ENCODE measurements at regions not wholly inside any gene's neighbourhood (a gene's known extent, or its start where the extent isn't known, plus 50 kb on each side); places are given as distances from the start of the nearest gene placed in this dataset.

DNA sequence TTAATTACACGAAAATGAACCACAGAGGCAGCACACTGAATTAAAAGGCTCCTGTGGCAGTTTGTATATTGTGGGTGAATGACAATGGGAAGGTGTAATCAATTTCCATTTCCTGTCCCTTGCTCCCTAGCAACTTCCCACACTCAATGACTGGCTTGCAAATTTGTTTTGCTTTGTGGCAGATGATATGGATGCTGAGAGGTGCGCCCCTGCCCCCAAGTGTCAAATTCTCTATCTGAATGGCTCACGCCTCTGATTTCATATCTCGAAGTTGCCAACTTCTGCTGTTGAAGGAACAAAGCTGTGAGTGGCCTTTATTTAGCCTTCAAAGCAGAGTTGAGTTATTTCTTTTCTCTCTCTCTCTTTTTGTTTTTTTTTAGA is 86.0 kb downstream of the FOXD2 start:
- H3K9me3 Mint-ChIP-seq = peaks cover 3% of the 10 kb centered on the region
- H3K4me3 Mint-ChIP-seq = no peak overlapping the region
- H3K36me3 Mint-ChIP-seq = no peaks in the 10 kb centered on the region
- no peak for DNase-seq (ENCODE audit: extremely low spot score, unreplicated experiment)
- H3K27ac Mint-ChIP-seq = no peak overlapping the region
- H3K27me3 Mint-ChIP-seq = peaks cover 53% of the 10 kb centered on the region
- peaks cover 18% of the 10 kb centered on the region for H3K4me1 Mint-ChIP-seq (ENCODE audit: unreplicated experiment)
- TF ChIP-seq, protein P1, sequence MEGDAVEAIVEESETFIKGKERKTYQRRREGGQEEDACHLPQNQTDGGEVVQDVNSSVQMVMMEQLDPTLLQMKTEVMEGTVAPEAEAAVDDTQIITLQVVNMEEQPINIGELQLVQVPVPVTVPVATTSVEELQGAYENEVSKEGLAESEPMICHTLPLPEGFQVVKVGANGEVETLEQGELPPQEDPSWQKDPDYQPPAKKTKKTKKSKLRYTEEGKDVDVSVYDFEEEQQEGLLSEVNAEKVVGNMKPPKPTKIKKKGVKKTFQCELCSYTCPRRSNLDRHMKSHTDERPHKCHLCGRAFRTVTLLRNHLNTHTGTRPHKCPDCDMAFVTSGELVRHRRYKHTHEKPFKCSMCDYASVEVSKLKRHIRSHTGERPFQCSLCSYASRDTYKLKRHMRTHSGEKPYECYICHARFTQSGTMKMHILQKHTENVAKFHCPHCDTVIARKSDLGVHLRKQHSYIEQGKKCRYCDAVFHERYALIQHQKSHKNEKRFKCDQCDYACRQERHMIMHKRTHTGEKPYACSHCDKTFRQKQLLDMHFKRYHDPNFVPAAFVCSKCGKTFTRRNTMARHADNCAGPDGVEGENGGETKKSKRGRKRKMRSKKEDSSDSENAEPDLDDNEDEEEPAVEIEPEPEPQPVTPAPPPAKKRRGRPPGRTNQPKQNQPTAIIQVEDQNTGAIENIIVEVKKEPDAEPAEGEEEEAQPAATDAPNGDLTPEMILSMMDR (conservative IDR thresholded peaks at IDR 0.05) = no peak

DNA sequence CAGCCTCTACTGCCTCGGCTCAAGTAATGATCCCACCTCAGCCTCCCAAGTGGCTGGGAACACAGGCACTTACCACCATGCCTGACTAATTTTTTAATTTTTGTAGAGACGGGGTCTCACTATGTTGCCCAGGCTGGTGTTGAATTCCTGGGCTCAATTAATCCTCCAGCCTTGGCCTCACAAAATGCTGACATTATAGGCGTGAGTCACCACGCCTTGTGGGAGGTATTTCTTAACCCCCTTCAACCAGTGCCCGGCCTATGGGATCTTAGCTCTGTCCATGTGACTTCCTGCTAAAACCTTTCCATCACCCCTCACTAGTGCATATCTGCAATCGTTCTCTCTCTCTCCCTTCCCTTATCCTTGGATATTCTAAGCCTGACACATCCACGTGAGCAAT is 86.4 kb downstream of the FOXD2 start:
- Mint-ChIP-seq H3K36me3 (no peaks in the 10 kb centered on the region), H3K27me3 (peaks cover 51% of the 10 kb centered on the region), H3K4me1 (ENCODE audit: unreplicated experiment) (peaks cover 18% of the 10 kb centered on the region), H3K9me3 (peaks cover 3% of the 10 kb centered on the region), H3K4me3 (no peak overlapping the region), H3K27ac (no peak overlapping the region)
- TF ChIP-seq, protein P1 (conservative IDR thresholded peaks at IDR 0.05) = no peak
- DNase-seq (ENCODE audit: extremely low spot score, unreplicated experiment) = no peak

DNA sequence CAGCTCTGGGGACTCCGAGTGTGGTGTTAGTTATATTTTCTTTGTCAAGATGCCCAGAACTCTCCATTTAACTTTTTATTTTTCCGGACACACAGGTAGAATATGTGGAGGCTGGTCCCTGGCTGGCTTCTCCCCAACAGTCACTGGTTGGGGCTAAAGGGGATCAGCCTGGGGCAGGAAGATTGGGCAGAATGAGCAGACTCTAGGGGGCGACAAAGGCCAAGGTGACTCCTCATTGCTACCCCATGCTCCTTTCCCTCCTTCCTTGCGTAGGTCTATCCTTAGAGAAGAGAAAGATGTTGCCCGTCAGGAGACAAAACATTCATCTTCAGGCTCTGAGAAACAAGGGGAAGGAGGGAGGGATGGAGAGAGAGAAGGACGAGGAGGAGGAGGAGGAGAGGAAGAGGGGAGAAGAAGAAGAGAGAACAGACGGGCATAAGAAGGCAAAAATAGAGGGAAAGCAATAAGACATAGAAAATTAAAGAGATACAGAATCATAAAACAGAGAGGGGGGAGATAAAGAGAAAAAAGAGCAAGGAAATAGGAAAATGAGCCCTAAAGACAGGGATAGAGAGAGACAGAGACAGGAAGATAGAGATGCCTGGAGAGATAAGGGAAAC is 89.9 kb downstream of the FOXD2 start:
- Mint-ChIP-seq H3K9me3 (peaks cover 3% of the 10 kb centered on the region), H3K4me1 (ENCODE audit: unreplicated experiment) (peaks cover 21% of the 10 kb centered on the region), H3K27me3 (peaks cover 62% of the 10 kb centered on the region), H3K36me3 (no peaks in the 10 kb centered on the region), H3K27ac (no peak overlapping the region), H3K4me3 (no peak overlapping the region)
- TF ChIP-seq, protein P1 (conservative IDR thresholded peaks at IDR 0.05) = peak; percentile 55
- no peak for DNase-seq (ENCODE audit: extremely low spot score, unreplicated experiment)

- H3K27me3 Mint-ChIP-seq = peaks cover 60% of the 10 kb centered on the region
- H3K27ac Mint-ChIP-seq = no peak overlapping the region
Measured at GRCh38 chr1:47529520-47530098, 91.8 kb downstream of the FOXD2 start.

DNA sequence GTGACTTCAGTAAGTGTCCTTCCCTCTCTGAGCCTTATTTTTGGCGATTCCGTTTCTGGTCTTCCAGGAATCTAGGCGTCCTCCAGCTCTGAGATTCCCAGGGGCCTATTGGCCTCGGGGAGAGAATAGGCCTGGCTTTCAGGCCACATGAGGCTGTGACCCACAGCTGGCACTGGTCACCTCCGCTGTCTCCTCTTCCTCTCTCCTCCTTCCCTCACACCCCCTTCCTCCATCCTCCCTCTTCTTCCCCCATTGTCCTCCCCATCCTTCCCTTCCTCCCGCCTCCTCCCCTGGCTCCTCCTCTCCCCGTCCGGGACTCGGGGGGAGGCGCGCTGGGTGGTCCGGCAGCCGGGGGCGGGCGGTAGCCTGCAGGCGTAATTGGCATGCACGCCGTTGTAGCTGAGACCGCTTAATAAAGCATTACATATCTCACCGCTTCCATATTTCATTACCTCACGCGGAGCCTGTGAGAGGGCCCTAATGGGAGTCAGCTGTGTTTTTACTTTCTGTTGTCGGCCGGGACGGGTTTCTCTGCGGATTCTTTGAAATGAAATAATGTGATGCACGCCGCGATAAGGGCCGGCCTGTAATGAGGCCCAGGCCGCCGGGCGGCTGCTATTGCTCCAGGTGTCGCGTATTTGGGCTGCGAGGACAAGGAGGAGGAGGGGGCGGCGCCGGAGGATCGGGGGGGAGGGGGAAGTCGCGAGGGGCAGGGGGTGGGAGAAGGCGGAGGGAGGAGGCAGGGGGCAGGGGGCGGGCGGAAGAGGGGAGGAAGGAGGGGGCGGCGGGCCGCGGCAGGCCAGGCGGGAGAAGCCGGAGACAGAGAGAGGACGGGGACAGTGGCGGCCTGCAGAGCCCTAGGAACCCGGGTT is 95.3 kb downstream of the FOXD2 start:
- Mint-ChIP-seq H3K27ac (peak overlapping the region; percentile 66), H3K9me3 (no peaks in the 10 kb centered on the region), H3K4me3 (peak overlapping the region; percentile 82), H3K4me1 (ENCODE audit: unreplicated experiment) (peaks cover 27% of the 10 kb centered on the region), H3K27me3 (peaks cover 38% of the 10 kb centered on the region), H3K36me3 (no peaks in the 10 kb centered on the region)
- TF ChIP-seq, protein P1 (conservative IDR thresholded peaks at IDR 0.05) = no peak
- peak; percentile 84 for DNase-seq (ENCODE audit: extremely low spot score, unreplicated experiment)

More at GRCh38 chr1:47529520-47530098, 91.8 kb downstream of the FOXD2 start:
- Mint-ChIP-seq H3K9me3 (peaks cover 3% of the 10 kb centered on the region), H3K4me1 (ENCODE audit: unreplicated experiment) (peaks cover 18% of the 10 kb centered on the region), H3K4me3 (no peak overlapping the region), H3K36me3 (no peaks in the 10 kb centered on the region)
- TF ChIP-seq, protein P1 (conservative IDR thresholded peaks at IDR 0.05) = peak; percentile 85
- no peak for DNase-seq (ENCODE audit: extremely low spot score, unreplicated experiment)
